Body of pancreas (tissue), 4 donors: ENCODE measurements at regions not wholly inside any gene's neighbourhood (a gene's known extent, or its start where the extent isn't known, plus 50 kb on each side); places are given as distances from the start of the nearest gene placed in this dataset.

Experiments
- CTCF ChIP-seq, 7 experiments: fragments of 450-650 bp in 4 of 7; fragments of 200-600 bp in 3 of 7; sonication (generic) in 3 of 7; IDR thresholded peaks; one replicate each; pipeline ENCODE4 v1.5.1; 2016 to 2019; ENCODE audit warnings: antibody characterized with exemption in 7 of 7
- POLR2A ChIP-seq, 3 donors: fragments of 450-650 bp; IDR thresholded peaks; one replicate each; pipeline ENCODE4 v1.6.1; 2016; ENCODE audit warnings: antibody characterized with exemption in 3 of 3, mild to moderate bottlenecking in 2 of 3

- TF ChIP-seq POLR2A (IDR thresholded peaks at IDR 0.05): no peak
- no peak for TF ChIP-seq CTCF (IDR thresholded peaks at IDR 0.05)
Measured at GRCh38 chr17:77444984-77445759, 304.4 kb downstream of the SEC14L1 start.
